Tibial nerve (tissue), 4 donors: ENCODE measurements at regions not wholly inside any gene's neighbourhood (a gene's known extent, or its start where the extent isn't known, plus 50 kb on each side); places are given as distances from the start of the nearest gene placed in this dataset.

Source experiments
- DNase-seq, 2 donors: peaks; one replicate each; pipeline ENCODE4 v3.0.0-alpha.2; 2019; ENCODE audit warnings: low spot score in 2 of 2
- H3K27ac ChIP-seq, 4 donors: fragments of 200-600 bp; sonication (generic) in 3 of 4; one replicate each; pipeline ENCODE4 v1.5.1; 2017 to 2019; ENCODE audit warnings: mild to moderate bottlenecking in 1 of 4
- H3K27me3 ChIP-seq, 2 donors: fragments of 200-600 bp; sonication (generic) in 1 of 2; one replicate each; pipeline versions ENCODE4 v1.5.1 to v1.6.0; 2017 to 2019
- H3K36me3 ChIP-seq, 3 donors: fragments of 200-600 bp; sonication (generic); one replicate each; pipeline ENCODE4 v1.5.1; 2018 to 2019
- H3K4me1 ChIP-seq, 4 donors: fragments of 200-600 bp; sonication (generic) in 3 of 4; one replicate each; pipeline ENCODE4 v1.5.1; 2017 to 2019
- H3K4me3 ChIP-seq, 4 donors: fragments of 200-600 bp; sonication (generic) in 3 of 4; one replicate each; pipeline ENCODE4 v1.5.1; 2017 to 2019; ENCODE audit warnings: mild to moderate bottlenecking in 1 of 4, moderate library complexity in 1 of 4
- H3K9me3 ChIP-seq, 4 donors: fragments of 200-600 bp; sonication (generic) in 3 of 4; one replicate each; pipeline ENCODE4 v1.5.1; 2017 to 2019
- CTCF ChIP-seq, 5 experiments: fragments of 200-600 bp in 3 of 5; fragments of 450-650 bp in 2 of 5; sonication (generic) in 3 of 5; IDR thresholded peaks; one replicate each; pipeline ENCODE4 v1.5.1; 2016 to 2019; ENCODE audit warnings: antibody characterized with exemption in 5 of 5, mild to moderate bottlenecking in 3 of 5, moderate library complexity in 2 of 5
- EP300 ChIP-seq, 2 donors: sonication (generic); formaldehyde crosslinking; IDR thresholded peaks; one replicate each; pipeline ENCODE4 v1.6.1; 2017; ENCODE audit warnings: antibody characterized with exemption in 2 of 2, mild to moderate bottlenecking in 1 of 2
- POLR2A ChIP-seq, 2 donors: fragments of 450-650 bp; IDR thresholded peaks; one replicate each; pipeline ENCODE4 v1.6.1; 2017; ENCODE audit warnings: antibody characterized with exemption in 2 of 2, mild to moderate bottlenecking in 2 of 2, moderate library complexity in 2 of 2
- WGBS, 2 donors: methylation state at CpG; one replicate each; pipeline ENCODE4 v1.1.5; 2018; 5-methylcytosine and 5-hydroxymethylcytosine counted together

- DNase-seq, result no peak
- no peak overlapping the region for H3K27ac ChIP-seq
- 58 to 77% methylated on average over 2 of the region's 2 CpGs for WGBS, 2 donors
These were observed 1215.9 kb downstream of the UQCRFS1 start for GRCh38 chr19:27997069-27997468.

GRCh38 chr19:27993619-27994570, 1219.1 kb downstream of the UQCRFS1 start:
- 53 to 55% methylated on average over 6 of the region's 6 CpGs for WGBS, 2 donors
- Histone ChIP-seq H3K36me3 (no peaks in the 10 kb centered on the region), H3K4me3 (no peak overlapping the region), H3K9me3 (no peaks in the 10 kb centered on the region), H3K27me3 (no peaks in the 10 kb centered on the region), H3K27ac (no peak overlapping the region), H3K4me1 (no peaks in the 10 kb centered on the region)
- TF ChIP-seq POLR2A (IDR thresholded peaks at IDR 0.05), result no peak
- TF ChIP-seq CTCF (IDR thresholded peaks at IDR 0.05), result no peak
- TF ChIP-seq EP300 (IDR thresholded peaks at IDR 0.05), result no peak
- no peak for DNase-seq

More at GRCh38 chr19:27997069-27997468, 1215.9 kb downstream of the UQCRFS1 start:
- Histone ChIP-seq H3K9me3 (no peaks in the 10 kb centered on the region), H3K4me1 (no peaks in the 10 kb centered on the region), H3K4me3 (no peak overlapping the region), H3K36me3 (no peaks in the 10 kb centered on the region), H3K27me3 (no peaks in the 10 kb centered on the region)
- TF ChIP-seq CTCF (IDR thresholded peaks at IDR 0.05), result no peak
- no peak for TF ChIP-seq EP300 (IDR thresholded peaks at IDR 0.05)
- no peak for TF ChIP-seq POLR2A (IDR thresholded peaks at IDR 0.05)

DNA sequence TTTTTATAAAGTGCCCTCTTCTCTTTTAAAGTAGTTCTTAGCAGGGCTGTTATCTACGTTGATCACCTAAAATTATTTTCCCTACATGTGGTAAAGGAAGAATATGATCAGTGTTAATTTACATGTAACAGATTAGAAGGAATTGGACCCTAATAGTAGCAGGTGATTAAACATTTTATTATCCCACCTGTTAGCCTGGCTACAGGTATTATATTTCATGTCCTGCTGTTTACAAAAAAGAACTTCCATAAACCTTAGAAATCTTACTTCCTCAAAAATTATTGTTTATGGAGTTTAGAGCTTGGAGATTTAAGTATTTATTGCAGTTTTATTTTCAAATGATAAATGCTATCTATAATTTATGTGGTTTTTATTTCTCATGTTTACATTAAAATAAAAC, 1226.7 kb downstream of the UQCRFS1 start:
- H3K36me3 ChIP-seq, result no peaks in the 10 kb centered on the region
- no peaks in the 10 kb centered on the region for H3K4me1 ChIP-seq
- WGBS, 2 donors, result 69 to 82% methylated on average over 1 of the region's 1 CpG
- H3K4me3 ChIP-seq, result no peak overlapping the region
- no peaks in the 10 kb centered on the region for H3K9me3 ChIP-seq
- H3K27ac ChIP-seq, result no peak overlapping the region
- TF ChIP-seq CTCF (IDR thresholded peaks at IDR 0.05) (no peak), POLR2A (IDR thresholded peaks at IDR 0.05) (no peak), EP300 (IDR thresholded peaks at IDR 0.05) (no peak)
- no peaks in the 10 kb centered on the region for H3K27me3 ChIP-seq
- DNase-seq, result no peak

DNA sequence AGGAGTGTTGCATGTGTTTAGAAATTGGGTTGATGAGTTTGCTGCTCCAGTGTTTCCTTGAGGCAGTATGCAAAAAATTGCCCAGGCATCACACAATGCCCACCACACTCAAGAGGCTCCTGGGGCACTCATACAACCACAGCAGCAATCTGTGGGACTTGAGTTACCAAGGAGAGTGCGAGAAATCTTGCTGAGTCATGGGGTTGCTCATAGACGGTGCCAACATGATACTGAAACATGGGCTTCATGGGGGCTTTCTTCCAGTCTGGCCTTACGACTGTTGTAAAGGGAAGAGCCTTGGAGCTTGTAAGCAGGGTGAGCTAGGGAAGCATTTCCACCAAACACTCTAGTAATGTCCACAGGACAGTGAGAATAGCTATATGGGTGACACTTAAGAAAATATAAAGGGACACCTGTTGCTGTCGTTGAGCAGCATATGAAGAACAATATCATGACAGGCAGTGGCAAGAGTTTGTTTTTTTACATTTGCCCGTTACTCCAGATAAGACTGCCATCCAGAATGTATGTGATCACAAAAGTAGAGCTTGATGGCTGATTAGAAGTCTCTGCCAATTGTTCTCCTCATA, 1237.4 kb downstream of the UQCRFS1 start:
- 82 to 87% methylated on average over 5 of the region's 5 CpGs for WGBS, 2 donors
- Histone ChIP-seq H3K27me3 (no peaks in the 10 kb centered on the region), H3K36me3 (no peaks in the 10 kb centered on the region), H3K4me1 (no peaks in the 10 kb centered on the region), H3K9me3 (no peaks in the 10 kb centered on the region), H3K27ac (no peak overlapping the region), H3K4me3 (no peak overlapping the region)
- DNase-seq, result no peak
- TF ChIP-seq CTCF (IDR thresholded peaks at IDR 0.05) (no peak), EP300 (IDR thresholded peaks at IDR 0.05) (no peak), POLR2A (IDR thresholded peaks at IDR 0.05) (no peak)

GRCh38 chr19:27974082-27974513, 1238.9 kb downstream of the UQCRFS1 start:
- TF ChIP-seq CTCF (IDR thresholded peaks at IDR 0.05), result peak in 3 of 5 experiments; percentile 42 to 60 (median 43)
- TF ChIP-seq EP300 (IDR thresholded peaks at IDR 0.05), result no peak
- TF ChIP-seq POLR2A (IDR thresholded peaks at IDR 0.05), result no peak
- H3K36me3 ChIP-seq, result no peaks in the 10 kb centered on the region
- H3K9me3 ChIP-seq, result no peaks in the 10 kb centered on the region
- WGBS, 2 donors, result 13 to 29% methylated on average over 2 of the region's 2 CpGs
- H3K27me3 ChIP-seq, result no peaks in the 10 kb centered on the region
- no peak overlapping the region for H3K4me3 ChIP-seq
- no peak overlapping the region for H3K27ac ChIP-seq
- H3K4me1 ChIP-seq, result no peaks in the 10 kb centered on the region
- no peak for DNase-seq
